OCI-LY1 (cell line): ENCODE measurements at regions not wholly inside any gene's neighbourhood (a gene's known extent, or its start where the extent isn't known, plus 50 kb on each side); places are given as distances from the start of the nearest gene placed in this dataset.

Source experiments
- H2AFZ ChIP-seq: fragments of 200-600 bp; sonication (generic), shearing (Covaris generic); 2 replicates; pipeline ENCODE4 v1.6.0; 2014; ENCODE audit warnings: antibody characterized with exemption, mild to moderate bottlenecking, low read length
- H3F3A ChIP-seq: fragments of 200-600 bp; sonication (generic), shearing (Covaris generic); 2 replicates; pipeline ENCODE4 v1.6.0; 2014; ENCODE audit warnings: mild to moderate bottlenecking, antibody characterized with exemption, low read length, moderate library complexity; ENCODE audit not compliant: insufficient read depth
- H3K27ac ChIP-seq: fragments of 200-600 bp; sonication (generic); 2 replicates; pipeline ENCODE4 v1.5.1; 2014; ENCODE audit warnings: low read length, mixed run types, mild to moderate bottlenecking, low read depth; ENCODE audit not compliant: poor library complexity, severe bottlenecking
- H3K27me3 ChIP-seq: fragments of 200-600 bp; sonication (generic); 2 replicates; pipeline ENCODE4 v1.6.0; 2014; ENCODE audit warnings: antibody characterized with exemption, mild to moderate bottlenecking, low read length, moderate library complexity; ENCODE audit not compliant: insufficient read depth
- H3K36me3 ChIP-seq: fragments of 200-600 bp; sonication (generic); 2 replicates; pipeline ENCODE4 v1.6.1; 2014; ENCODE audit warnings: mild to moderate bottlenecking, antibody characterized with exemption, low read length, moderate library complexity, mixed read lengths; ENCODE audit not compliant: insufficient read depth
- H3K4me1 ChIP-seq: fragments of 200-600 bp; sonication (generic); 2 replicates; pipeline ENCODE4 v1.5.1; 2014; ENCODE audit warnings: mild to moderate bottlenecking, low read length, moderate library complexity; ENCODE audit not compliant: insufficient read depth, severe bottlenecking
- H3K4me2 ChIP-seq: fragments of 200-600 bp; sonication (generic), shearing (Covaris generic); 2 replicates; pipeline ENCODE4 v1.6.1; 2014; ENCODE audit warnings: low read length
- H3K4me3 ChIP-seq: fragments of 200-600 bp; sonication (generic); 2 replicates; pipeline ENCODE4 v1.5.1; 2014; ENCODE audit warnings: low read length, low read depth, mild to moderate bottlenecking, mixed read lengths; ENCODE audit not compliant: poor library complexity, severe bottlenecking
- H3K79me2 ChIP-seq: fragments of 200-600 bp; shearing (Covaris generic); 2 replicates; pipeline ENCODE4 v1.6.1; 2016; ENCODE audit warnings: mixed run types, low read length, mixed read lengths; ENCODE audit not compliant: insufficient read depth
- H3K9ac ChIP-seq: fragments of 200-600 bp; sonication (generic), shearing (Covaris generic); 2 replicates; pipeline ENCODE4 v1.6.1; 2014; ENCODE audit warnings: mild to moderate bottlenecking, low read length, mixed read lengths
- H3K9me2 ChIP-seq: fragments of 200-600 bp; sonication (generic), shearing (Covaris generic); 2 replicates; pipeline ENCODE4 v1.6.1; 2014; ENCODE audit warnings: low read depth, mild to moderate bottlenecking, low read length, mixed read lengths
- H3K9me3 ChIP-seq: fragments of 200-600 bp; shearing (Covaris generic); 2 replicates; pipeline ENCODE4 v1.6.1; 2014; ENCODE audit warnings: low read length, mixed read lengths
- H4K20me1 ChIP-seq: fragments of 200-600 bp; sonication (generic), shearing (Covaris generic); 2 replicates; pipeline ENCODE4 v1.6.0; 2016; ENCODE audit warnings: mild to moderate bottlenecking, low read length; ENCODE audit not compliant: insufficient read depth
- EZH2 ChIP-seq: fragments of 200-600 bp; sonication (generic), shearing (Covaris generic); IDR thresholded peaks from 2 replicates; pipeline ENCODE4 v1.8.0; 2017; ENCODE audit warnings: borderline replicate concordance, mixed run types, mild to moderate bottlenecking, antibody characterized with exemption, low read length, moderate library complexity, mixed read lengths
- TF ChIP-seq, protein P1 (sequence below): fragments of 200-600 bp; sonication (generic), shearing (Covaris generic); IDR thresholded peaks from 2 replicates; pipeline ENCODE4 v1.5.1; 2017; ENCODE audit warnings: mild to moderate bottlenecking, antibody characterized with exemption, low read length, moderate library complexity, mixed read lengths

DNA sequence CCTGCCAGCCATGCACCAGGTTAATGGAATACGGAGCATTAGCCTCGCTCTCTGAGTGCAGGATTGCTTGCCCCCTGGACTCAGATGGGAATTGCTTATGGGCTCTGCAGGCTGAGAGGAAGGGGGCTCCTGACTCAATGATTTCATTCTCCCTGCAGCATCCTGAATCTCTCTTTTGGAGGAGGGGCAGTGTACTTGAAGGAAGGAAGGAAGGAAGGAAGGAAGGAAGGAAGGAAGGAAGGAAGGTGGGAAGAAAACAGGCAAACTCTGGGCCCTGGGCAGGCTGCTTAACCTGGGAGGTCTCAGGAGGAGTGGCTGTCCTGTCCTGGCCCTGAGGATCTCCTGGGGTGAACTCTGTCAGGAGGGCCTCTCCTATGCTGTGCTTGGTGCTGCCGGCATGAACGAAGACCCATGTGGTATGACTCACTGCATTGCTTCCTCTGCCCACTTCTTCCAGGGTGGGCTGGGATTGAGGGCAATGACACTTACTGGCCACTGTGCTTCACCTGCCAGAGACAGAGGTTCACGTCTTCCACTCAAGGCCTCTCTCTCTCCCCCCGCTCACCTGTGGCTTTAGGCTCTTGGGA, 257.1 kb upstream of the CSF3R start:
- H3K27ac ChIP-seq = no peak overlapping the region
- TF ChIP-seq EZH2 = no peak
- TF ChIP-seq, protein P1, sequence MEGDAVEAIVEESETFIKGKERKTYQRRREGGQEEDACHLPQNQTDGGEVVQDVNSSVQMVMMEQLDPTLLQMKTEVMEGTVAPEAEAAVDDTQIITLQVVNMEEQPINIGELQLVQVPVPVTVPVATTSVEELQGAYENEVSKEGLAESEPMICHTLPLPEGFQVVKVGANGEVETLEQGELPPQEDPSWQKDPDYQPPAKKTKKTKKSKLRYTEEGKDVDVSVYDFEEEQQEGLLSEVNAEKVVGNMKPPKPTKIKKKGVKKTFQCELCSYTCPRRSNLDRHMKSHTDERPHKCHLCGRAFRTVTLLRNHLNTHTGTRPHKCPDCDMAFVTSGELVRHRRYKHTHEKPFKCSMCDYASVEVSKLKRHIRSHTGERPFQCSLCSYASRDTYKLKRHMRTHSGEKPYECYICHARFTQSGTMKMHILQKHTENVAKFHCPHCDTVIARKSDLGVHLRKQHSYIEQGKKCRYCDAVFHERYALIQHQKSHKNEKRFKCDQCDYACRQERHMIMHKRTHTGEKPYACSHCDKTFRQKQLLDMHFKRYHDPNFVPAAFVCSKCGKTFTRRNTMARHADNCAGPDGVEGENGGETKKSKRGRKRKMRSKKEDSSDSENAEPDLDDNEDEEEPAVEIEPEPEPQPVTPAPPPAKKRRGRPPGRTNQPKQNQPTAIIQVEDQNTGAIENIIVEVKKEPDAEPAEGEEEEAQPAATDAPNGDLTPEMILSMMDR = no peak
- no peak overlapping the region for H3K4me2 ChIP-seq
- H3K36me3 ChIP-seq = no peaks in the 10 kb centered on the region
- no peaks in the 10 kb centered on the region for H3K9me2 ChIP-seq
- no peak overlapping the region for H3K9ac ChIP-seq
- H2AFZ ChIP-seq = no peak overlapping the region
- H3K9me3 ChIP-seq = no peaks in the 10 kb centered on the region
- H3F3A ChIP-seq = no peaks in the 10 kb centered on the region
- H3K4me1 ChIP-seq = no peaks in the 10 kb centered on the region
- no peaks in the 10 kb centered on the region for H3K27me3 ChIP-seq
- H4K20me1 ChIP-seq = no peaks in the 10 kb centered on the region
- H3K4me3 ChIP-seq = no peak overlapping the region
- no peaks in the 10 kb centered on the region for H3K79me2 ChIP-seq

DNA sequence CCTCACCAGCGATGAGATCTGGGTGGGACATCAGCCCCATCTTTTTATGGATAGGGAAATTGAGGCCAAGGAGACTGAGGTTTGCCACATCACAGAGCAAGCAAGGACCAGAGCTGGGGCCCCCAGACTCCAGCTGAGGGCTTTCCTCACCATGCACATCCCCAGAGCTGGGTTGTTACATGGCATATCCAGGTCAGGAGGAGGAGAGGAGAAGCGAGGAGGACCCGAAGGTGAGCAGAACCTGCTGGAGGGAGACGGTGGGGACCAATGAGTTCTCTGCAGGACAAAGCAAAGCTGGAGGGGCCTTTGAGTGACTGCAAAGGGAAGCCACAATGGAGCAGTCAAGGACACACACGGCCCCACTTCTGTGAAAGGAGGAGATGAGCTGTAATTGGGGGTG, 255.5 kb upstream of the CSF3R start:
- H3K27me3 ChIP-seq = no peaks in the 10 kb centered on the region
- no peak overlapping the region for H3K9ac ChIP-seq
- H3F3A ChIP-seq = no peaks in the 10 kb centered on the region
- no peak overlapping the region for H3K27ac ChIP-seq
- H3K4me2 ChIP-seq = no peak overlapping the region
- H3K4me1 ChIP-seq = no peaks in the 10 kb centered on the region
- no peaks in the 10 kb centered on the region for H3K36me3 ChIP-seq
- H4K20me1 ChIP-seq = no peaks in the 10 kb centered on the region
- no peaks in the 10 kb centered on the region for H3K9me3 ChIP-seq
- H3K9me2 ChIP-seq = no peaks in the 10 kb centered on the region
- TF ChIP-seq EZH2 = no peak
- TF ChIP-seq, protein P1 = no peak
- H3K4me3 ChIP-seq = no peak overlapping the region
- H2AFZ ChIP-seq = no peak overlapping the region
- H3K79me2 ChIP-seq = no peaks in the 10 kb centered on the region

DNA sequence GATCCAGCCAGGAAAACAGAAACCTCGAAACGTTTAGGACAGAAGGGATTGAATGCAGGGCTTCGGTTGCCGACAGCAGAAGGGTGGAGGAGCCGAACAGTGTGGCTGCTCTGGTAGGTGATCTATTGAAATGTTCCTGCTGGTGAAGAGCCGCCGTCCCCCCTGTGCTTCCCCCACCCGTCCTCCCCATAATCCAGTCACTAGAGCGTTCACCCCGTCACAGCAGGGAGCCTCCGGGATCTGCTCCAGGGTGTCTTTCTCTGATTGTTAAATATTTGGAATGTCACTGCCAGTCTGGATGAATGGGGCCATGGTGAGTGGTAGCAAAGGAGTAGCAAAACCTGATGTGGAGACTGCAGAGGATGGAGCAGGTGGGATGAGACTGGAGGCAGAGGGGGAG, 255.1 kb upstream of the CSF3R start:
- Histone ChIP-seq H3K9me3 (no peaks in the 10 kb centered on the region), H3K4me3 (no peak overlapping the region), H3K9me2 (no peaks in the 10 kb centered on the region), H3K36me3 (no peaks in the 10 kb centered on the region), H3K9ac (no peak overlapping the region), H3K4me2 (no peak overlapping the region), H4K20me1 (no peaks in the 10 kb centered on the region), H2AFZ (no peak overlapping the region), H3F3A (no peaks in the 10 kb centered on the region), H3K27me3 (no peaks in the 10 kb centered on the region), H3K27ac (no peak overlapping the region), H3K4me1 (no peaks in the 10 kb centered on the region), H3K79me2 (no peaks in the 10 kb centered on the region)
- no peak for TF ChIP-seq EZH2
- TF ChIP-seq, protein P1 = no peak
